ENCODE measurements at regions not wholly inside any gene's neighbourhood (a gene's known extent, or its start where the extent isn't known, plus 50 kb on each side); places are given as distances from the start of the nearest gene placed in this dataset.
"Not testable (repeated sequence)": the region's sequence is repeated elsewhere in the genome, so short reads cannot be mapped to it uniquely, and the experiment has no call there.

DNA sequence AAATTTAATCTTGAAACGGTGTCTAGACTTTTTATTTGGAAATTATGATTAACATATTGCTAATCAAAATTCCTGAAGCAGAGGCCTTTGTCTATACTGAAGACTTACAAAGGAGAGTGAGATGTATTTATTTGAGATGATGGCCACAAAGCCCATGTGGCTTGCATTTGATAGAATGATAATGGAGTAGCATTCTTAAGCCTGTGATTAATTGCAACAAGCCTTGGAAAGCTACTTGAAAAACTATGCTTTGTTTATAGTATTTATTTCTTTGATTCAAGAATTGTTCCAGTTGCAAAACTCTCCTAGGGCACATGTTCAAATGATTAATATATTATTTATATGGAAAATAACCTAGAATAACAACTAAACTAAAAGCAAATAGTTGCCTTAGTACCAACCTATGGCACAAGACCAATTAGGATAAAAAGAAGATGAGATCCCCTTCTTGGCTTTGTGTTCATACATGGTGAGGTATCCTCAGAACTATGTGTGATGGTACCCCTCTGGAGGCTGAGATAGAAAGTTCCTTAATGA lies 244.1 kb upstream of the TBL1XR1 start:
- DNase-seq (no peak), ATAC-seq (no peak)
- Mint-ChIP-seq H3K27ac (no peak overlapping the region), H3K36me3 (ENCODE audit: low read depth) (no peaks in the 10 kb centered on the region), H3K4me3 (no peak overlapping the region), H3K9me3 (no peaks in the 10 kb centered on the region), H3K27me3 (no peaks in the 10 kb centered on the region), H3K4me1 (peaks cover 5% of the 10 kb centered on the region)

DNA sequence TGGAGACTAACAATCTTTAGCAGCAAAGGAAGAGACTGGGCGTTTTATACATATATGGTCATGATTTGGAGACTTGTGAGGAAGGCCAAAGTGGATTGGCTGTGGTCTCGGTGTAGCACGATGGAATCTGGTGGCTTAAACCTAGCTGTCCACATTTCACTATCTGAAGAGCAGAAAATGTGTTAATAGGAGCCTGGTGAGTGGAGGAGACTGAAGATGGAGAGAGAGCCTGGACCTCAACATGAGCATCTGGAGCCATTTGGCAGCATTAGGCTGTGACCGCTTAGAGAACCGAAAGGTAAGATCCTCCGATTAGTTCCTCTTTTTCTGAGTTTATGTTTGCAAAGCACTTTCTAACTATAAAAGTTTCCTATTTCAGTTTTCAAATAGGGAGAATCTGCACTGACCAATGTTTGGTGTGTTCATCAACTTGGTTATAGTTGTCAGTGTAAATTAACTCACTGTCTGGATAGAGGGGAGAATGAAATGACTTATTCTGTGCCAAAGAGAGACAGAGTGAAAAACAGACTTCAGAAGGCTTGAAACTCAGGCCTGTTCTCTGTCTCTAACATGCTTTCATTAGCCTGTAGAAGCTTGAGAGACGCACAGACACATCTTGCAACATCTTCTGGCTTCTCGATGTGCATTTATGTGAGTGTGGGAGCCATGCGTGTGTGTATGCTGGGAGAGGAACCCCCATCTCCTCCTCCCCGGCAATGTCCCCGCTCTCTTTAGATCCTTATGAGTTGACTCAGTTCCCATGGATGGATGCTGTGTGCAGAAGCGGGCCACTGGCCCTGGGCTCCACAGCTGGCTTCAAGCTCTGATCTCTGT lies 244.7 kb upstream of the TBL1XR1 start:
- DNase-seq = no peak
- Mint-ChIP-seq H3K27ac (no peak overlapping the region), H3K4me3 (no peak overlapping the region), H3K4me1 (peaks cover 5% of the 10 kb centered on the region), H3K36me3 (ENCODE audit: low read depth) (no peaks in the 10 kb centered on the region), H3K9me3 (no peaks in the 10 kb centered on the region), H3K27me3 (no peaks in the 10 kb centered on the region)
- ATAC-seq = no peak

DNA sequence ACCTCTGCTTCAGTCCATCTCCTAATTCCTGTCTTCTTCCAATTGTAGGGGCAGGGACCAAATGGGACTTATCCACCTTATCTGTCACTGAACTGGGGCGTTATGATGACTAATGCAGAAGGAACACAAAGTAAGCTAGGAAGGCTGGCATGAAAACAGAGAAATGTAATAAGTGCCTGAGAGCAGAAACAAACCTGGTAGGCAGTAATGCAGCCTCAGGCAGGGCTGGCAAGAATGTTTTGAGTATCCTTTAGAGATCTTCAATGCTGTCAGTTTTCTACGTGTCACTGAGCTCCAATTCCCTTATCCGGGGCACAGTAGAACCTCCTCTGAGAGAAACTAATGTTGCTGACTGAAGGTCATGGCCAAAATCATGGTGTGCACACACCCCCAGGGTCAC lies 246.2 kb upstream of the TBL1XR1 start:
- Mint-ChIP-seq H3K4me3 (no peak overlapping the region), H3K27ac (no peak overlapping the region), H3K9me3 (no peaks in the 10 kb centered on the region), H3K36me3 (ENCODE audit: low read depth) (no peaks in the 10 kb centered on the region), H3K4me1 (peaks cover 10% of the 10 kb centered on the region), H3K27me3 (no peaks in the 10 kb centered on the region)
- no peak for DNase-seq
- ATAC-seq = no peak

- Mint-ChIP-seq H3K36me3 (ENCODE audit: low read depth) (no peaks in the 10 kb centered on the region), H3K4me1 (peaks cover 21% of the 10 kb centered on the region), H3K9me3 (no peaks in the 10 kb centered on the region), H3K27ac (no peak overlapping the region), H3K4me3 (no peak overlapping the region), H3K27me3 (no peaks in the 10 kb centered on the region)
- no peak for DNase-seq
- no peak for ATAC-seq
These were observed 247.4 kb upstream of the TBL1XR1 start for GRCh38 chr3:177444696-177445095.

DNA sequence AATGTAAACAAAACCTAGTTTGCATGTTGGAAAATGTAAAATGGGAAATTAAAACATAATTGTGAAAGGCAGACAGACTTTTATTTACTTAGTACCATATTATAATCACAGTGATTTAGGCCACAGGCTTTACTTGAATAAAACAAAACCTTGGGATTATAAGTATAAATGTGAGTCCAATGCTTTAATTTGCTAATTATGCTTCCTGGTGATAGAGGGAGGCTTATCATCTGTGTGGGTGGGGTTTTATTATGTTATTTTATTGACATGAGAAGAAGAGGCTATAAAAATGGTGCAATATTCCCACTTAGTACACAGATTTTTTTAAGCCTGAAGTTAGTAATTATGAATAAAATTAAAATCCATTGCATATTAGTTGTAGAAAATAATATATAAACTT lies 248.3 kb upstream of the TBL1XR1 start:
- ATAC-seq (no peak), DNase-seq (no peak)
- no peak overlapping the region for H3K4me3 Mint-ChIP-seq
- no peaks in the 10 kb centered on the region for H3K36me3 Mint-ChIP-seq (ENCODE audit: low read depth)
- no peaks in the 10 kb centered on the region for H3K27me3 Mint-ChIP-seq
- H3K9me3 Mint-ChIP-seq = no peaks in the 10 kb centered on the region
- peaks cover 21% of the 10 kb centered on the region for H3K4me1 Mint-ChIP-seq
- no peak overlapping the region for H3K27ac Mint-ChIP-seq

- H3K9me3 Mint-ChIP-seq = no peaks in the 10 kb centered on the region
- H3K4me3 Mint-ChIP-seq = no peak overlapping the region
- H3K4me1 Mint-ChIP-seq = peaks cover 21% of the 10 kb centered on the region
- H3K27ac Mint-ChIP-seq = no peak overlapping the region
- ATAC-seq (no peak), DNase-seq (no peak)
- H3K27me3 Mint-ChIP-seq = no peaks in the 10 kb centered on the region
- no peaks in the 10 kb centered on the region for H3K36me3 Mint-ChIP-seq (ENCODE audit: low read depth)
These were observed 248.9 kb upstream of the TBL1XR1 start for GRCh38 chr3:177446165-177446601.

DNA sequence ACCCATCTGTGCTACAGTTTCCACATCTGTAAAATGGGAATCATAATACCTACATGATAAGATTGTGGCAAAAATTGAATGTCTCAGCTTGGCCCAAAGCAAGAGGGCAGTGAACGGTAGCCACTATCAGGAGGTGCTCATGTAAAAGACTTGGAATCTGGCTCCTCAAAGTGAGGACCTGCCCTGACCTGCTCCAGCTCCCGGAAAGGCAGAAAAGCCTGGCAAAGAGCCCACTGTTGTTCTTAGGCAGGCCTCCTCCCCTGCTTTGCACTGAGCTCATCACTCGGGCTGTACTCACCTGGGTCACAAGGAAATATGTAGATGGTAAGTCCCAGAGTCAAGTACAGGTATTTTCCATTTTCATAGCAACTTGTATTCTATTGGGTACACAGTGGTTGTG lies 250.7 kb upstream of the TBL1XR1 start:
- Mint-ChIP-seq H3K9me3 (no peaks in the 10 kb centered on the region), H3K27me3 (no peaks in the 10 kb centered on the region), H3K4me3 (no peak overlapping the region), H3K4me1 (peaks cover 16% of the 10 kb centered on the region), H3K27ac (peak overlapping the region; percentile 12), H3K36me3 (ENCODE audit: low read depth) (no peaks in the 10 kb centered on the region)
- no peak for ATAC-seq
- DNase-seq = no peak

DNA sequence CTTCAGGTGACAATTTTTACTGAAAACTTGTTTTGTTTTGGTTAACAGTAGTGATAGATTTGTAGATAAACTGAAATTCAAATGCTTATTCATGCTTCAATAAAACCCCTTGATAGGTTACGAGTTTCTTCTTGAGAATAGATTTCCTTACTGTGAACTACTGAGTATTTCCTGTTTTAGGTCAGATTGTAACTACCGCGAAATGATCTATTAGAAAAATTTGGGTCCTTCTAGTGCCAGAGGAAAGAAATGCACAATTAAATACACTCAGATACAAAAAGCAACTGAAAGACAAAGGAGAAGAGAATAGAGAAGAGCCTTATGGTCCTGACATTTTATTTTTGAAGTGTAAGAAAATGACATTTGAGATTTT lies 251.7 kb upstream of the TBL1XR1 start:
- Mint-ChIP-seq H3K36me3 (ENCODE audit: low read depth) (no peaks in the 10 kb centered on the region), H3K27me3 (no peaks in the 10 kb centered on the region), H3K9me3 (no peaks in the 10 kb centered on the region), H3K4me3 (peak overlapping the region; percentile 1), H3K4me1 (peaks cover 16% of the 10 kb centered on the region), H3K27ac (peak overlapping the region; percentile 73)
- ATAC-seq = peak; percentile 55
- no peak for DNase-seq

GRCh38 chr3:177449360-177450006 lies 252.2 kb upstream of the TBL1XR1 start:
- ATAC-seq = peak; percentile 42
- Mint-ChIP-seq H3K27ac (peak overlapping the region; percentile 73), H3K4me1 (peaks cover 16% of the 10 kb centered on the region), H3K27me3 (no peaks in the 10 kb centered on the region), H3K36me3 (ENCODE audit: low read depth) (no peaks in the 10 kb centered on the region), H3K9me3 (no peaks in the 10 kb centered on the region), H3K4me3 (peak overlapping the region; percentile 1)
- no peak for DNase-seq

- H3K36me3 Mint-ChIP-seq (ENCODE audit: low read depth) = no peaks in the 10 kb centered on the region
- peaks cover 3% of the 10 kb centered on the region for H3K9me3 Mint-ChIP-seq
- no peaks in the 10 kb centered on the region for H3K27me3 Mint-ChIP-seq
- ATAC-seq = no peak
- DNase-seq = no peak
- no peak overlapping the region for H3K4me3 Mint-ChIP-seq
- H3K27ac Mint-ChIP-seq = no peak overlapping the region
- peaks cover 16% of the 10 kb centered on the region for H3K4me1 Mint-ChIP-seq
These were observed 254.0 kb upstream of the TBL1XR1 start for GRCh38 chr3:177451301-177451750.

- Mint-ChIP-seq H3K36me3 (ENCODE audit: low read depth) (no peaks in the 10 kb centered on the region), H3K27ac (no peak overlapping the region), H3K9me3 (peaks cover 3% of the 10 kb centered on the region), H3K27me3 (no peaks in the 10 kb centered on the region), H3K4me3 (no peak overlapping the region), H3K4me1 (peaks cover 16% of the 10 kb centered on the region)
- peak; percentile 22 for ATAC-seq
- DNase-seq = no peak
These were observed 254.9 kb upstream of the TBL1XR1 start for GRCh38 chr3:177451864-177452830.

- DNase-seq = no peak
- no peak for ATAC-seq
- Mint-ChIP-seq H3K36me3 (ENCODE audit: low read depth) (no peaks in the 10 kb centered on the region), H3K27me3 (no peaks in the 10 kb centered on the region), H3K27ac (no peak overlapping the region), H3K9me3 (peaks cover 3% of the 10 kb centered on the region), H3K4me3 (no peak overlapping the region), H3K4me1 (peaks cover 16% of the 10 kb centered on the region)
These were observed 255.7 kb upstream of the TBL1XR1 start for GRCh38 chr3:177452831-177453450.

- Mint-ChIP-seq H3K27me3 (no peaks in the 10 kb centered on the region), H3K27ac (no peak overlapping the region), H3K36me3 (ENCODE audit: low read depth) (no peaks in the 10 kb centered on the region)
These were observed 256.2 kb upstream of the TBL1XR1 start for GRCh38 chr3:177453451-177453844.

GRCh38 chr3:177457204-177457603 lies 259.9 kb upstream of the TBL1XR1 start:
- not testable (repeated sequence) for H3K27ac Mint-ChIP-seq; H3K4me3 Mint-ChIP-seq; H3K9me3 Mint-ChIP-seq; H3K4me1 Mint-ChIP-seq; H3K36me3 Mint-ChIP-seq (ENCODE audit: low read depth); ATAC-seq; DNase-seq; H3K27me3 Mint-ChIP-seq

More at GRCh38 chr3:177453451-177453844, 256.2 kb upstream of the TBL1XR1 start:
- H3K4me3 Mint-ChIP-seq = no peak overlapping the region
- peaks cover 11% of the 10 kb centered on the region for H3K4me1 Mint-ChIP-seq
- peaks cover 3% of the 10 kb centered on the region for H3K9me3 Mint-ChIP-seq
- DNase-seq (no peak), ATAC-seq (no peak)

All from activated naive CD8-positive, alpha-beta T cell treated with anti-CD3 and anti-CD28 coated beads, Interleukin-2, amount 50 U/mL, for 24 hours (primary cell).